ENCODE measurements at regions not wholly inside any gene's neighbourhood (a gene's known extent, or its start where the extent isn't known, plus 50 kb on each side); places are given as distances from the start of the nearest gene placed in this dataset.

GRCh38 chr10:9886772-9887171 lies 1130.9 kb upstream of the CELF2 start:
- H3K9me1 ChIP-seq (ENCODE audit: control insufficient read depth, extremely low read depth, insufficient read depth, low read length), result no peaks in the 10 kb centered on the region
- dilution Hi-C loops (cut with MboI; ENCODE audit: extremely low pct_ligation_motif_present, low sequenced_read_pairs), result no loop called here
- no peak for TF ChIP-seq CTCF (optimal IDR thresholded peaks at IDR 0.05 in 1 of 3, IDR thresholded peaks at IDR 0.05 in 1 of 3, conservative IDR thresholded peaks at IDR 0.05 in 1 of 3; ENCODE audit: extremely low read depth in 1 of 3, insufficient read depth in 2 of 3, low read length in 3 of 3)

GRCh38 chr10:9895453-9895852 lies 1122.2 kb upstream of the CELF2 start:
- no peak overlapping the region for H2AFZ ChIP-seq (ENCODE audit: control insufficient read depth, low read length)
- H3K9me3 ChIP-seq (ENCODE audit: control insufficient read depth, low read depth, low read length), result peaks cover 2% of the 10 kb centered on the region
- DNase-seq (ENCODE audit: low read depth, low spot score) (no peak), FAIRE-seq (no peak)
- no peaks in the 10 kb centered on the region for H3K36me3 ChIP-seq (ENCODE audit: control insufficient read depth in 2 of 2, extremely low read depth in 1 of 2, insufficient read depth in 2 of 2, low read length in 2 of 2)
- dilution Hi-C loops (cut with MboI; ENCODE audit: extremely low pct_ligation_motif_present, low sequenced_read_pairs), result no loop called here
- no peak overlapping the region for H3K9ac ChIP-seq (ENCODE audit: control insufficient read depth, extremely low read depth, insufficient read depth, low read length)
- no peak for TF ChIP-seq EZH2 (IDR thresholded peaks at IDR 0.05; ENCODE audit: low read length)
- TF ChIP-seq CTCF (optimal IDR thresholded peaks at IDR 0.05 in 1 of 3, IDR thresholded peaks at IDR 0.05 in 1 of 3, conservative IDR thresholded peaks at IDR 0.05 in 1 of 3; ENCODE audit: extremely low read depth in 1 of 3, insufficient read depth in 2 of 3, low read length in 3 of 3), result no peak
- no peak overlapping the region for H3K4me2 ChIP-seq (ENCODE audit: control insufficient read depth, extremely low read depth, insufficient read depth, low read depth, low read length)
- H3K4me1 ChIP-seq (ENCODE audit: control insufficient read depth, extremely low read depth, insufficient read depth, low read length), result no peaks in the 10 kb centered on the region
- H3K27ac ChIP-seq (ENCODE audit: control insufficient read depth, insufficient read depth, low read length), result no peak overlapping the region
- no peak overlapping the region for H3K4me3 ChIP-seq (ENCODE audit: control insufficient read depth in 2 of 3, extremely low read depth in 1 of 3, insufficient read depth in 2 of 3, low read depth in 1 of 3, low read length in 3 of 3)
- H4K20me1 ChIP-seq (ENCODE audit: control insufficient read depth, extremely low read depth, insufficient read depth, low read length), result no peaks in the 10 kb centered on the region
- H3K9me1 ChIP-seq (ENCODE audit: control insufficient read depth, extremely low read depth, insufficient read depth, low read length), result no peaks in the 10 kb centered on the region
- no peaks in the 10 kb centered on the region for H3K27me3 ChIP-seq (ENCODE audit: control insufficient read depth, extremely low read depth, insufficient read depth, low read length)
- H3K79me2 ChIP-seq (ENCODE audit: control insufficient read depth, insufficient read depth, low read length), result no peaks in the 10 kb centered on the region

More at GRCh38 chr10:9886772-9887171, 1130.9 kb upstream of the CELF2 start:
- Histone ChIP-seq H4K20me1 (ENCODE audit: control insufficient read depth, extremely low read depth, insufficient read depth, low read length) (no peaks in the 10 kb centered on the region), H3K27me3 (ENCODE audit: control insufficient read depth, extremely low read depth, insufficient read depth, low read length) (no peaks in the 10 kb centered on the region), H3K27ac (ENCODE audit: control insufficient read depth, insufficient read depth, low read length) (no peak overlapping the region), H2AFZ (ENCODE audit: control insufficient read depth, low read length) (no peak overlapping the region), H3K36me3 (ENCODE audit: control insufficient read depth in 2 of 2, extremely low read depth in 1 of 2, insufficient read depth in 2 of 2, low read length in 2 of 2) (no peaks in the 10 kb centered on the region), H3K79me2 (ENCODE audit: control insufficient read depth, insufficient read depth, low read length) (no peaks in the 10 kb centered on the region), H3K4me3 (ENCODE audit: control insufficient read depth in 2 of 3, extremely low read depth in 1 of 3, insufficient read depth in 2 of 3, low read depth in 1 of 3, low read length in 3 of 3) (no peak overlapping the region), H3K4me1 (ENCODE audit: control insufficient read depth, extremely low read depth, insufficient read depth, low read length) (no peaks in the 10 kb centered on the region), H3K9ac (ENCODE audit: control insufficient read depth, extremely low read depth, insufficient read depth, low read length) (no peak overlapping the region), H3K9me3 (ENCODE audit: control insufficient read depth, low read depth, low read length) (no peaks in the 10 kb centered on the region), H3K4me2 (ENCODE audit: control insufficient read depth, extremely low read depth, insufficient read depth, low read depth, low read length) (no peak overlapping the region)
- DNase-seq (ENCODE audit: low read depth, low spot score), result no peak
- FAIRE-seq, result no peak
